Endometrium (tissue), 2 donors: ENCODE measurements at regions not wholly inside any gene's neighbourhood (a gene's known extent, or its start where the extent isn't known, plus 50 kb on each side); places are given as distances from the start of the nearest gene placed in this dataset.
"Not testable (repeated sequence)": the region's sequence is repeated elsewhere in the genome, so short reads cannot be mapped to it uniquely, and the experiment has no call there.

Source experiments
- FAIRE-seq: peaks from 2 replicates; lab custom pipeline; 2012; peaks lifted over from hg19 to GRCh38; lab: Jason Lieb, UNC
- donor health status: control.
- donor health status: control.

GRCh38 chr18:56443166-56443907 is 195.1 kb downstream of the TXNL1 start:
- FAIRE-seq = no peak

- FAIRE-seq = not testable (repeated sequence)
These were observed 199.9 kb downstream of the TXNL1 start for GRCh38 chr18:56438480-56438879.

- FAIRE-seq = no peak
These were observed 201.7 kb downstream of the TXNL1 start for GRCh38 chr18:56436651-56437050.

GRCh38 chr18:56433919-56434318 is 204.5 kb downstream of the TXNL1 start:
- no peak for FAIRE-seq

GRCh38 chr18:56431551-56431950 is 206.8 kb downstream of the TXNL1 start:
- no peak for FAIRE-seq

GRCh38 chr18:56423626-56424025 is 214.8 kb downstream of the TXNL1 start:
- FAIRE-seq = no peak

- no peak for FAIRE-seq
These were observed 216.7 kb downstream of the TXNL1 start for GRCh38 chr18:56421647-56422046.

GRCh38 chr18:56420868-56421267 is 217.5 kb downstream of the TXNL1 start:
- FAIRE-seq = not testable (repeated sequence)

GRCh38 chr18:56414357-56414756 is 224.0 kb downstream of the TXNL1 start:
- FAIRE-seq = no peak

- no peak for FAIRE-seq
These were observed 224.5 kb downstream of the TXNL1 start for GRCh38 chr18:56413862-56414261.

- no peak for FAIRE-seq
These were observed 225.4 kb downstream of the TXNL1 start for GRCh38 chr18:56412951-56413350.

- FAIRE-seq = no peak
These were observed 228.7 kb downstream of the TXNL1 start for GRCh38 chr18:56409736-56410135.

GRCh38 chr18:56407646-56408180 is 230.7 kb downstream of the TXNL1 start:
- FAIRE-seq = no peak

- no peak for FAIRE-seq
These were observed 235.4 kb downstream of the TXNL1 start for GRCh38 chr18:56402872-56403516.

- FAIRE-seq = no peak
These were observed 244.5 kb downstream of the TXNL1 start for GRCh38 chr18:56393870-56394269.

- FAIRE-seq = no peak
These were observed 246.3 kb downstream of the TXNL1 start for GRCh38 chr18:56391931-56392590.

- no peak for FAIRE-seq
These were observed 247.8 kb downstream of the TXNL1 start for GRCh38 chr18:56390626-56391025.

GRCh38 chr18:56389190-56389589 is 249.2 kb downstream of the TXNL1 start:
- FAIRE-seq = no peak

GRCh38 chr18:56388571-56388970 is 249.8 kb downstream of the TXNL1 start:
- no peak for FAIRE-seq

GRCh38 chr18:56386856-56387255 is 251.5 kb downstream of the TXNL1 start:
- FAIRE-seq = no peak

- no peak for FAIRE-seq
These were observed 255.0 kb downstream of the TXNL1 start for GRCh38 chr18:56383349-56383748.

GRCh38 chr18:56382541-56382940 is 255.9 kb downstream of the TXNL1 start:
- FAIRE-seq = no peak

GRCh38 chr18:56381196-56381595 is 257.2 kb downstream of the TXNL1 start:
- FAIRE-seq = no peak
